Neural cell (in vitro differentiated cells): ENCODE measurements at regions not wholly inside any gene's neighbourhood (a gene's known extent, or its start where the extent isn't known, plus 50 kb on each side); places are given as distances from the start of the nearest gene placed in this dataset.

Source experiments
- H2AFZ ChIP-seq: fragments of 200-600, 300-800 bp; sonication (generic), shearing (Covaris generic); 2 replicates; pipeline ENCODE4 v1.6.0; 2014; ENCODE audit warnings: low read depth, mild to moderate bottlenecking, antibody characterized with exemption, low read length, moderate library complexity
- H3F3A ChIP-seq: fragments of 200-600 bp; shearing (Covaris generic); 2 replicates; pipeline ENCODE4 v1.6.1; 2016; ENCODE audit warnings: mild to moderate bottlenecking, moderate library complexity, mixed read lengths, antibody characterized with exemption, low read length; ENCODE audit not compliant: insufficient read depth, poor library complexity, severe bottlenecking
- H3K27ac ChIP-seq: fragments of 200-600, 300-800 bp; sonication (generic), shearing (Covaris generic); 2 replicates; pipeline ENCODE4 v1.5.1; 2014; ENCODE audit warnings: mild to moderate bottlenecking, low read length, moderate library complexity
- H3K27me3 ChIP-seq: fragments of 300-800, 200-600 bp; sonication (generic), shearing (Covaris generic); 2 replicates; pipeline ENCODE4 v1.6.0; 2014; ENCODE audit warnings: mild to moderate bottlenecking, low read depth, low read length, moderate library complexity; ENCODE audit not compliant: insufficient read depth
- H3K36me3 ChIP-seq: fragments of 300-800, 200-600 bp; sonication (generic), shearing (Covaris generic); 2 replicates; pipeline ENCODE4 v1.5.1; 2014; ENCODE audit warnings: mild to moderate bottlenecking, antibody characterized with exemption, low read length, moderate library complexity; ENCODE audit not compliant: insufficient read depth
- H3K4me2 ChIP-seq: fragments of 300-800, 200-600 bp; sonication (generic), shearing (Covaris generic); 2 replicates; pipeline ENCODE4 v1.6.0; 2014; ENCODE audit warnings: mild to moderate bottlenecking, low read length
- H3K4me3 ChIP-seq: fragments of 300-800, 200-600 bp; sonication (generic), shearing (Covaris generic); 2 replicates; pipeline ENCODE4 v1.5.1; 2014; ENCODE audit warnings: mild to moderate bottlenecking, low read length, moderate library complexity
- H3K79me2 ChIP-seq: fragments of 200-600 bp; shearing (Covaris generic); replicated peaks from 2 replicates; pipeline ENCODE4 v1.6.0; 2014; ENCODE audit warnings: mild to moderate bottlenecking, low read length, moderate library complexity; ENCODE audit not compliant: insufficient read depth
- H3K9ac ChIP-seq: fragments of 300-800, 200-600 bp; sonication (generic), shearing (Covaris generic); 2 replicates; pipeline ENCODE4 v1.6.1; 2016; ENCODE audit warnings: mild to moderate bottlenecking, low read length, mixed read lengths
- H3K9me2 ChIP-seq: fragments of 200-600 bp; shearing (Covaris generic); 2 replicates; pipeline ENCODE4 v1.6.1; 2016; ENCODE audit warnings: mild to moderate bottlenecking, low read length, mixed read lengths; ENCODE audit not compliant: insufficient read depth
- H3K9me3 ChIP-seq: fragments of 200-600, 300-800 bp; sonication (generic), shearing (Covaris generic); 2 replicates; pipeline ENCODE4 v1.6.1; 2016; ENCODE audit warnings: mild to moderate bottlenecking, mixed run types, low read length, moderate library complexity, mixed read lengths
- H4K20me1 ChIP-seq: fragments of 200-600 bp; shearing (Covaris generic); 2 replicates; pipeline ENCODE4 v1.6.1; 2016; ENCODE audit warnings: mild to moderate bottlenecking, mixed run types; ENCODE audit not compliant: insufficient read depth
- EP300 ChIP-seq: fragments of 450-650 bp; conservative IDR thresholded peaks from 2 replicates; pipeline ENCODE4 v1.6.1; 2014; ENCODE audit warnings: antibody characterized with exemption, mild to moderate bottlenecking, moderate library complexity; ENCODE audit not compliant: poor library complexity, severe bottlenecking
- EZH2 ChIP-seq: fragments of 200-600, 300-800 bp; shearing (Covaris generic), sonication (generic); IDR thresholded peaks from 2 replicates; pipeline ENCODE4 v1.6.1; 2014; ENCODE audit warnings: antibody characterized with exemption, low read length, borderline replicate concordance, mild to moderate bottlenecking; ENCODE audit not compliant: insufficient read depth, poor library complexity, severe bottlenecking
- MXI1 ChIP-seq: fragments of 450-650 bp; conservative IDR thresholded peaks from 2 replicates; pipeline ENCODE4 v1.6.1; 2014; ENCODE audit warnings: antibody characterized with exemption, mild to moderate bottlenecking; ENCODE audit not compliant: poor library complexity, severe bottlenecking
- POLR2AphosphoS5 ChIP-seq: IDR thresholded peaks from 2 replicates; pipeline ENCODE4 v1.6.1; 2012
- RAD21 ChIP-seq: fragments of 450-650 bp; conservative IDR thresholded peaks from 2 replicates; pipeline ENCODE4 v1.6.1; 2014; ENCODE audit warnings: antibody characterized with exemption, mild to moderate bottlenecking, moderate library complexity
- SMC3 ChIP-seq: fragments of 450-650 bp; conservative IDR thresholded peaks from 2 replicates; pipeline ENCODE4 v1.6.1; 2014; ENCODE audit warnings: antibody characterized with exemption, mild to moderate bottlenecking, moderate library complexity; ENCODE audit not compliant: poor library complexity
- TAF1 ChIP-seq: IDR thresholded peaks from 2 replicates; pipeline ENCODE4 v1.6.1; 2012; ENCODE audit warnings: low read depth
- TF ChIP-seq, protein P1 (sequence below): IDR thresholded peaks from 2 replicates; pipeline ENCODE4 v1.6.1; 2012; ENCODE audit warnings: borderline replicate concordance
- TF ChIP-seq, protein P2 (sequence below): fragments of 450-650 bp; IDR thresholded peaks from 2 replicates; pipeline ENCODE4 v1.5.1; 2014; ENCODE audit warnings: antibody characterized with exemption, mild to moderate bottlenecking, moderate library complexity; ENCODE audit not compliant: poor library complexity, severe bottlenecking

DNA sequence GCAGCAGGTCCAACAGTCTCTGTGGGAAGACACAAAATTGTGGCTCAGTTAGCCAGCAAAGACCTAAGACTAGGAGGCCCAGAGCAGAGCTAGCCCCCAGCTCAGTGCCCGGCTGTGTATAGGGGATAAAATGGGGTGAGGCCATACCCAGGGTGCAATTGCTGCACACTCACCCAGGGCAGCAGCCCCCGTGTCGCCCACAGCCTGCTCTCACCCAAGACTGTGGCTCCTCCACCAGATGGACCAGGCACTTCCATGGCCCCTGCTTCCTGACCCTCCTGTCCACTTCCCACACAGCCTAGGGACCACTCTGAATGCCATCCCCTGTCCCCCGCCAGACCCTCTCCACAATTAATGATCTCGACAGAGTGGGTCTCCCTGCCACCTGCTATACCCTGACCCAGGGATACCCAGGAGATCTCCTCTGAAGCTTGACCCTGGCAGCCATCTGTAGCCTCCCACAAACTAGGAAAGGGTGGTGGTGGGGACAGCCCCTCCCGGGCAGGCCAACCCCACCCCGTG is 85.7 kb downstream of the HS1BP3 start:
- no peak overlapping the region for H3K9ac ChIP-seq
- no peak overlapping the region for H3K4me2 ChIP-seq
- H3K79me2 ChIP-seq, result no peaks in the 10 kb centered on the region
- H4K20me1 ChIP-seq, result no peaks in the 10 kb centered on the region
- H3K27me3 ChIP-seq, result no peaks in the 10 kb centered on the region
- no peaks in the 10 kb centered on the region for H3K9me2 ChIP-seq
- no peaks in the 10 kb centered on the region for H3K36me3 ChIP-seq
- H3K4me3 ChIP-seq, result no peak overlapping the region
- TF ChIP-seq RAD21 (no peak), SMC3 (no peak), POLR2AphosphoS5 (no peak), EP300 (no peak), EZH2 (no peak)
- TF ChIP-seq, protein P1, sequence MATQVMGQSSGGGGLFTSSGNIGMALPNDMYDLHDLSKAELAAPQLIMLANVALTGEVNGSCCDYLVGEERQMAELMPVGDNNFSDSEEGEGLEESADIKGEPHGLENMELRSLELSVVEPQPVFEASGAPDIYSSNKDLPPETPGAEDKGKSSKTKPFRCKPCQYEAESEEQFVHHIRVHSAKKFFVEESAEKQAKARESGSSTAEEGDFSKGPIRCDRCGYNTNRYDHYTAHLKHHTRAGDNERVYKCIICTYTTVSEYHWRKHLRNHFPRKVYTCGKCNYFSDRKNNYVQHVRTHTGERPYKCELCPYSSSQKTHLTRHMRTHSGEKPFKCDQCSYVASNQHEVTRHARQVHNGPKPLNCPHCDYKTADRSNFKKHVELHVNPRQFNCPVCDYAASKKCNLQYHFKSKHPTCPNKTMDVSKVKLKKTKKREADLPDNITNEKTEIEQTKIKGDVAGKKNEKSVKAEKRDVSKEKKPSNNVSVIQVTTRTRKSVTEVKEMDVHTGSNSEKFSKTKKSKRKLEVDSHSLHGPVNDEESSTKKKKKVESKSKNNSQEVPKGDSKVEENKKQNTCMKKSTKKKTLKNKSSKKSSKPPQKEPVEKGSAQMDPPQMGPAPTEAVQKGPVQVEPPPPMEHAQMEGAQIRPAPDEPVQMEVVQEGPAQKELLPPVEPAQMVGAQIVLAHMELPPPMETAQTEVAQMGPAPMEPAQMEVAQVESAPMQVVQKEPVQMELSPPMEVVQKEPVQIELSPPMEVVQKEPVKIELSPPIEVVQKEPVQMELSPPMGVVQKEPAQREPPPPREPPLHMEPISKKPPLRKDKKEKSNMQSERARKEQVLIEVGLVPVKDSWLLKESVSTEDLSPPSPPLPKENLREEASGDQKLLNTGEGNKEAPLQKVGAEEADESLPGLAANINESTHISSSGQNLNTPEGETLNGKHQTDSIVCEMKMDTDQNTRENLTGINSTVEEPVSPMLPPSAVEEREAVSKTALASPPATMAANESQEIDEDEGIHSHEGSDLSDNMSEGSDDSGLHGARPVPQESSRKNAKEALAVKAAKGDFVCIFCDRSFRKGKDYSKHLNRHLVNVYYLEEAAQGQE, result no peak
- no peaks in the 10 kb centered on the region for H3K9me3 ChIP-seq
- no peaks in the 10 kb centered on the region for H3F3A ChIP-seq
- no peak overlapping the region for H2AFZ ChIP-seq
- no peak overlapping the region for H3K27ac ChIP-seq

DNA sequence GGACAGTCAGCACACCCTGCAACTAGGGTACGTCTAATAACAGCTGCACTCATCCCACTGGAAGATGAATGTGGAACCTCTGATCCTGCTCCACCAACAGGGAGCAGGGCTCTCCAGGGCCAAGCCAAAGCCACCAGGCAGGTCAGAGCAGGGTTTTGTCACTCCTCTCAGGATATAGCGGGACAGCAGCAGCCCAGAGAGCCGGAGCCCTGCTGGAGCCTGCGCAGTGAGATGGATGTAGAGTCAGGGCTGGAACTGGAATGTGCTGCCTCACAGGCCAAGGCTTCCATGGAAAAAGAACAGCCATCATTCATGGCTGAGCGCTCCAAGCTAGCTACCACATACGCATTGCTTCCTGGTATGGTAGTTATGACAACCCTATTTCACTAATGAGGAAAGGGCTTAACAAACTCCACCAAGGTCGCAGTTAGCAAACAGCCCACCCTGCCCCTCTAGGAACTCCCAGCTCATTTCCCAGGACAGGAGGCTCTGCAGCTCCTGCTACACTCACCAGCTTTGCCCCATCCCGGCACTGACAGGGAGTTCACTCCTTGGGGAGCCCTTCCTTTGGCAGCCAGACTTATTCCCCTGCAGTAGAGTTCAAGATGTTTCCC is 85.2 kb downstream of the HS1BP3 start:
- Histone ChIP-seq H3K4me3 (no peak overlapping the region), H3K36me3 (no peaks in the 10 kb centered on the region), H2AFZ (no peak overlapping the region), H3K9ac (no peak overlapping the region), H3K9me3 (no peaks in the 10 kb centered on the region), H4K20me1 (no peaks in the 10 kb centered on the region), H3K4me2 (no peak overlapping the region), H3F3A (no peaks in the 10 kb centered on the region), H3K27ac (no peak overlapping the region), H3K9me2 (no peaks in the 10 kb centered on the region), H3K79me2 (no peaks in the 10 kb centered on the region), H3K27me3 (no peaks in the 10 kb centered on the region)
- TF ChIP-seq POLR2AphosphoS5 (no peak), MXI1 (no peak), EZH2 (no peak), RAD21 (no peak), EP300 (no peak), TAF1 (no peak), SMC3 (no peak)
- TF ChIP-seq, protein P2, sequence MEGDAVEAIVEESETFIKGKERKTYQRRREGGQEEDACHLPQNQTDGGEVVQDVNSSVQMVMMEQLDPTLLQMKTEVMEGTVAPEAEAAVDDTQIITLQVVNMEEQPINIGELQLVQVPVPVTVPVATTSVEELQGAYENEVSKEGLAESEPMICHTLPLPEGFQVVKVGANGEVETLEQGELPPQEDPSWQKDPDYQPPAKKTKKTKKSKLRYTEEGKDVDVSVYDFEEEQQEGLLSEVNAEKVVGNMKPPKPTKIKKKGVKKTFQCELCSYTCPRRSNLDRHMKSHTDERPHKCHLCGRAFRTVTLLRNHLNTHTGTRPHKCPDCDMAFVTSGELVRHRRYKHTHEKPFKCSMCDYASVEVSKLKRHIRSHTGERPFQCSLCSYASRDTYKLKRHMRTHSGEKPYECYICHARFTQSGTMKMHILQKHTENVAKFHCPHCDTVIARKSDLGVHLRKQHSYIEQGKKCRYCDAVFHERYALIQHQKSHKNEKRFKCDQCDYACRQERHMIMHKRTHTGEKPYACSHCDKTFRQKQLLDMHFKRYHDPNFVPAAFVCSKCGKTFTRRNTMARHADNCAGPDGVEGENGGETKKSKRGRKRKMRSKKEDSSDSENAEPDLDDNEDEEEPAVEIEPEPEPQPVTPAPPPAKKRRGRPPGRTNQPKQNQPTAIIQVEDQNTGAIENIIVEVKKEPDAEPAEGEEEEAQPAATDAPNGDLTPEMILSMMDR, result no peak
- TF ChIP-seq, protein P1, result no peak
